ENCODE measurements at regions not wholly inside any gene's neighbourhood (a gene's known extent, or its start where the extent isn't known, plus 50 kb on each side); places are given as distances from the start of the nearest gene placed in this dataset.

DNA sequence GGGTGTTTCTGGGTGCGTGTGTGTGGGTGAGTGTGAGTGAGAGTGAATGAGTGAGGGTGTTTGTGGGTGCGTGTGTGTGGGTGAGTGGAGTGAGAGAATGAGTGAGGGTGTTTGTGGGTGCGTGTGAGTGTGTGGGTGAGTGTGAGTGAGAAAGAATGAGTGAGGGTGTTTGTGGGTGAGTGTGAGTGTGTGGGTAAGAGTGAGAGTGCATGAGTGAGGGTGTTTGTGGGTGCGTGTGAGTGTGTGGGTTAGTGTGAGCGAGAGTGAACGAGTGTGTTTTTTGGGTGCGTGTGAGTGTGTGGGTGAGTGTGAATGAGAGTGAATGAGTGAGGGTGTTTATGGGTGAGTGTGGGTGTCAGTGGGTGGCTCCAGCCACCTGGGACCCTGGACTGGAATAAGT lies 1676.1 kb upstream of the TENM3 start:
- DNase-seq (ENCODE audit: low read depth) = no peak

DNA sequence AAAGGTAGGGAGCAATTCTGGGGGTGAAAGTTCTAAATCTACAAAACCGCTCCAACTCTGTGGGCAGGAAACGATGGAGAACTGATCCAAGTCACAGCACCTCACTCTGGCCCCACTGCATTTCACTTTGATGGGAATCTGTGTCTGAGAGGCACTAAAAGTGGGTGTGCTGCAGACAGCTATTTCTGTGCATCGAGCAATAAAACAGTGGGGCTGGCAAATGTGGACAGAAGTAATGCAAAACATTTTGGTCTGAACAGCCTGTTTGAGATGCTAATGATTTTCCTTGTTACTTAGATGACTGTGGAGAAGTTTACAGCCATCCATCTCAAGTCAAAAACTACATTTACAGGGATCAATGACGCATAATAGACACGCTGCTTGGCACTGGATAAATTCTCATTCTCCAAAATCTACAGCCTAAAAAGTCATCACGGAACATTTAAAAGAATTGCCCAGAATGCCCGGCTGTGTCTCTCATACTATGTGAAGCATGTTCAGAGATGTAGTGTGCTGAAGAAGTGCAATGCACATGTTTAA lies 1671.6 kb upstream of the TENM3 start:
- DNase-seq (ENCODE audit: low read depth) = no peak

DNA sequence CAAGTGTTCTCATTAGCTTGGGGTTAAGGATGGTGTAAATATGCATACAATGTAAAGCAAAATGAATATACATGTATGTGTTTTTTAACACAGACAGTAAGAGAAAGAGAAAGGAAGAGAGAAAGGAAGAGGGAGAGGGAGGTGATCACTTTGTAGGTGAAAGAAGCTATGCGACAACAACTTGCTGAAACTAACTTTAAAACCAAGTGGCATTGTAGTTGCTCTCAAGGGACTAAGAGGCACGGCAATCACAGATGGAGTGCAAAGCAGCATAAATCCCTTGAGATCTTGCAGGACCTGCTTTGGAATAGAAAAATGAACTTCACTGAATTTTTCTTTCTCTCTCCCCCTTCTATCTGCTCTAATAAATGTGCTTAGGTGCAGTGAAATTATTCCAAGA lies 1665.0 kb upstream of the TENM3 start:
- no peak for DNase-seq (ENCODE audit: low read depth)

DNA sequence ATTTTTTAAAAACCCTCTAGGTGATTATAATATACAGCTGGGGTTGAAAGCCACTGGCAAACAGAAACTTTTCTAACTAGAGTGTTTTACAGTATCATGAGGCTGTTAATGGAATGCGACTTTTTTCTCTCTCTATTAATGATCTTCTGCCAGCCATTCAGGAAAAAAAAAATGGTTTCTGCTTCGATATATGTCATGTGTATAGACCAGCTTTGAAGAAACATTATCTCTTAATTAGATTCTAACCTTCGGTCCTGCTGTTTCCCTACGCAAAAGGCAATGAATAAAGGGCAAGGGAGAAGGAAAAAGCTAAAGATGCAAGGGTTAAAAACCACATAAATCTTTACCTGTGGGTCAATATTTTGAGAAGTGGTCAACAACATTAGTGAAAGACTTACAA lies 1662.1 kb upstream of the TENM3 start:
- DNase-seq (ENCODE audit: low read depth) = no peak

DNA sequence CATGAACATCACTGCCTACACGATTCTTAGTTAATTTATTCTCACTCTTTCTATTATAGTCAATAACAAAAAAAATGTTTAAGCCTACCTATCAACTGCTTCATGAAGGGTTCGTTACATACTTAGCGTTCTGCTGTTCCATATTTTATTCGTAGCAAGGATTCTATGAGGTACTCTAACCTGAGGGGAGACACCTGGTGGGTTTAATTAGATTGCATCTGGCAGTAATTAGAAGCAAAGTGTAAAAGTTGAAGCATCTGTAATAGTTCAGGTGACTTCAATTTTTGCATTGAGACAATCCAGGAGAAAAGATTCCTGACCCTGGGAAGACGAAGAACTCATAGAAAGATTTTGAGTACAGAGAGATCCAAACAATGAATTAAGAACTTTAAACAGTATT lies 1655.8 kb upstream of the TENM3 start:
- DNase-seq (ENCODE audit: low read depth) = no peak

DNA sequence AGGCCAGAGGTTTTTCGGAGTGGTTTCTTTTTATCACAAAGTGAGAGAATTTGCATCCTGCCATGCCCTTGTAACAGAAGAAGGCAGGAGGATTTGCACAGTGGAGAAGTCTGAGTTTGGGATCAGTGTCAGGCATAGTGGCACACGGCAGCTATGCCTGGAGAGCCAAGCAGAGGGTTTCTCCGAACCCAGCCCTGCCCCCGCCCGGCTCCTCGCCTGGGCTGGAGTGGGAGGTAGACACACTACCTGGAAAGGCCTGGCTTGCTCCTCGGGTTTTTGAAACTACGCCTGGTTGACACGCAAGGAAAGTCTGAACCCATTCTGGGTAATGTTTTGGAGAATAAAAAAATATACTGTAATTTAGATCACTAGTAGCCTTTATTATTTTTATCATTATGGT lies 1653.6 kb upstream of the TENM3 start:
- no peak for DNase-seq (ENCODE audit: low read depth)

DNA sequence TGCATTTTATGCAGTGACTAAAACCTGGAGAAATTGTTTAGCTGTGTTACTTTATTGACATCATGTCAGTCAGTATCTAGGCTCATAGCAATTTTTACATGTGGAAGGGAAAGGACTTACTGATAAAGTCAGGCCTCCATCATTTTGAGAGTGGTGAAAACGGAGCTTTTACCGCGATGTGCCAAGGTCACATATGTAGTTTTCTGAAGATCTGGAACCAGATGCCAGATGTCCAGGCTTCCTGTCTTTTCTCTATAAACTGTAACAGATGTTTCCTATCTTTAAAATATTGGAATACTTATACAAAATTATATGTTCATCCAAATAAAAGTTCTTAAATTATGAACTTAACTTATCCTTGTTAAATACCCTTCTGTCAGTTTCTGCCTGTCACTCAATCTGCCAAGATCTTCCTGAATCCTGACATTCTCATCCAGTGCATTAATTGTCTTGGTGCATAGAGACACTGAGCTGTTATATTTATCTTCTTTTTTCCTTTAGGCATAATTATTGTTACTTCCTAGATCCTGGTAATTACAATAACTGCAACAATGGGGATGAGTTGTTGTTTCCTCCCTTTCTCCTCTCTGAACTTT lies 1646.2 kb upstream of the TENM3 start:
- no peak for DNase-seq (ENCODE audit: low read depth)

DNA sequence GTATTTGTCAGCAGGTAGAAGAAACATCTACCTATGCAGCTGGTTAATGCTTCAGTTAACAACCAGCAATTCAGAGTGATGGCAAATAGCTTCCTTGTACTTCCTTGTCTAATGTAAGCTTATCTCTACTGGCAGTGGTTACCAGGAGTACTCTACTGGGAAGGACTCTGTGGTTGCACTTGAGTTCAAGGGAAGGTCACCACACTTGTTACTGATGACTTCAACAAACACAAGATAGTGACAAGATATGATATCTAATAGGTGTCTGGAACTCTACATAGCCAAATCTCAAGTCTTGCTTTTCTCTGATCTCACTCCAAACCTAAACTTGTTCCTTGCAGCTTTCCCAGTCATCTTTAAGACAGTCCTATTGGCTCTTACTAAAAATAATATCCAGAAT lies 1644.9 kb upstream of the TENM3 start:
- no peak for DNase-seq (ENCODE audit: low read depth)

DNA sequence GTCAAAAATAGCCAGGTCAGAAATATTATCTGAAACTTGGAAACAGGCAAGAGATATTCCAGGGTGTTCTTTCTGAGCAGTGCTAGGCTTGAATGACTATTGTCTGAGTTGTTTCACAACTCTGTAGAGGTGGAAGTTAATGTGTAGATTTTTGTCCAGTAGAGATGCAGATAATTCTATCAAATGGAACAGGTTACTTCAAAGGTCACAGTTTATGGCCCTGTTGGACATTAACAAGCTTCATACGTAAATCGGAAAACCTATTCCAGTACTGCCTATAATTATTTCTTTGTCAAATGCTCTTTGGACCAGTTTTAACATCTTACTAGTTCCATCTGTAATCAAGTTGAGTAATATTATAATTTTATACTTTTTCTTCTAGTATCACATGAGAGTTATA lies 1639.4 kb upstream of the TENM3 start:
- no peak for DNase-seq (ENCODE audit: low read depth)

DNA sequence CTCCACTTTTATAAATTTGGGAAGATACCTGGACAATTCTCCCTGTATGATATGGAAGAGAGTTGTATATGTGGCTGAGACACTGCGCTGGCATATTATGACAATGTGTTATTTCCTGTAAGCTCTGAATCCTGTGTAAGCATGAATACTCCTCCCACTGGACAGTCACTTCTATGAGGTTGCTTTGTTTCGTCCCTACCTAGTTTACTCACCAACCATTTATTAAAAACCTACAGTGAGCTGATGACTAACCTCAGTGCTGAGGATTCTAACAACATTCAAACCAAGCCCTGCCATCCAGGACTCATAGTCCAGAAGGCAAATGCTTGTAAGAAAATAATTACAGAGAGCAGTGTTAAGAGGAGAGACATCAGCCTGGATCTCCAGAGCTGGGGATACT lies 1632.9 kb upstream of the TENM3 start:
- no peak for DNase-seq (ENCODE audit: low read depth)

DNA sequence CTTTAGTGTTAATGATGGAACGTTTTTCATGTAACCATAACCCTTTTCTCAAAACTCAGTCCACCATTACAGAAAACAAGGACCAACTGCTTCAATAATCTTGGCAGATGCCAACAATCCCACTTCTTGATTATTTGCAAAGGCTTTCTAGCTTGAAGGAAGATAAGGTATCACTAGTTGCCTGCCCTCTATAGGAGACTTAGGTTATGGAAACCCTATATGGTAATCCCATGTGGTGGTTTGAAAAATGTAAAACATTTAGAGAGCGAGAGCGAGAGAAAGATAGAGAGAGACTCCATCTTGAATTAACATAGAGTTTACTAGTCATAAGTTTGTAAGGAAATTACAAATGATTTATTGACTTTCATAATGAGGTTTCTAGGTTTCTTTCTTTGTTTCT lies 1627.5 kb upstream of the TENM3 start:
- no peak for DNase-seq (ENCODE audit: low read depth)

DNA sequence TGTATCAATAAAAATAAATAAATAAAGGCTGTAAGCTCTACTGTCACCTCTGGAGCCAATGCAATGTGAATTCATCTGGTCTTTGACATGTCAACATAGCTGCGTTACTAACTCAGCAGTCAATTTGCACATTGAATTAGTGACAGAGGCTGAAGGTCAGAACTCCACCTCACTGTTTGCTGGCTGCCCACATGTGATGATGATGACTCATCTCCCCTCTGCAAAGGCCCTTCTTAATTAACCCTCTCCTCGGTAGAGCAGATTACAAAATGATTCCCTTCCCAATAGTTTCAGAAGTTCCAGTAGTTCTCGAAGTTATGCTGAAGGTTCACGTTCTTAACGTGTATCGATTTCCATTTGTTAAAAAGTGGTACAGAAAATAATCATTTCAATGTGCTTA lies 1626.0 kb upstream of the TENM3 start:
- no peak for DNase-seq (ENCODE audit: low read depth)

DNA sequence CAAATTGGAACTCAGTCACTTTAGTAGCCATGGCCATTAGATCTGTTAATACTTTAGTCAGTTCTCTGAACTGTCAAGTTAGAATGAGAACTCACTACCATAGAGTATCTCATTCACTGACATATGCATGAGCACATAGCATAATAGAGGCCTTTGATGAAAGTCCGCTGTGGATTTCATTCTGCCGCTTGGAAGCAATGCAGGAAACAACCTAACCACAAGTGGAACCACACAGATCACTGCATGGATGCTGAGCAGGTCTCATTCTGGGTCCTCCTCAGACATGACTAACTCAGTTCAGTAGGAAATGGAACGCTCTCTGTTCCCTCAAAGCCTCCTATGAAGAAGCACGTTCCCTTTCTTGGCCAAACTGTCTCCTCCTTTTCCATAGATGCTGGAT lies 1624.8 kb upstream of the TENM3 start:
- no peak for DNase-seq (ENCODE audit: low read depth)

DNA sequence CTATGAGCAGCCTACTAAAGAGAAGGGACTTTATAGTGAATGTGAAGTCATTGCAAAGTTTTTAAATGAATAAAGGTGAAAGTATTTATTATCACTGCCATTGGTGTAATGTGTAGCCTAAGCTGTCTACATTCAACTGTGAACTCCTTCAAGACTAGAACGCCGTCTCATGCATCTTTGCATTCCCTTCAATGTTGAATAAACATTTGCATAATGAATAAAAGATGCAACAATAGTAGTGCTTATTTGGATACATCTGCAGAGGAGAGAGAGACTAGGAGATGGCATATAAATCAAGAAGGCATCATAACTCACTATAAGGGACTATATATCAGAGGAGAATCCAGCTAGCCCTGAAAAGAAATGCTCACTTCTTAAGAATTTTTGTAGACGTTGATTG lies 1623.8 kb upstream of the TENM3 start:
- DNase-seq (ENCODE audit: low read depth) = no peak

DNA sequence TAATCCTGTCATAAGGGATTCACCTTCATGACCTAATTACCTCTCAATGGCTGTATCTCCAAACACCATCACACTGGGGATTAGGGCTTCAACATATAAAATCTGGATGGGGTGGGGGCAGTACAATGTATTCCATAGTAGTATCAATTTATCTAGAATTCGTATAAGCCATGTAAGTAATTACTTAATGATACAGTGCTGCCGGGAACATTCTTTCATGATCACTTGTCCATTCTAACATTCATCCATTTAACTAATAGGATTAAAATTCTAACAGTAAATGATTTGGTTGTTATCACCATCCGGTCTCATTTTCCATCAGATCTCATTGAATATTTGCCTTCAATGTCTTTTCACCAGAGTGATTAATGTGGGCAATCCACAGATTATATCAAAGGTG lies 1620.9 kb upstream of the TENM3 start:
- DNase-seq (ENCODE audit: low read depth) = no peak

DNA sequence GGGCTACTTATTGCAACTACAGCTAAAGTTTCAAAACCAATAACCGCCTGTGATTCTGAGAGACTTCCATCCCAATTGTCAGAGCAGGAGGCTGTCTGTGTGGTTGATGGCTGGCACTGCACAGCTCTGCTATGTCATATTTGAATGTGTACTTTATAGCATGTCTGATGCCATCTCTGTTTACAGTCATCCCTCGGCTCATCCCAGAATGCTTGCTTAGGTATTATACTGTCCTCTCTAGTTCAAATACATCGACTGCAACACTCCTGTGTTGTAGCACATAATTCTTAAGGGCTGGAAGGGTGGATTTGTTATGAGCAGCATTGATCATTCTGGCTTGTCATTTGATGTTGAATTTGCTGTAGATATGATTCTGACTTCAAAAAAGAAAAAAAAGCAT lies 1617.5 kb upstream of the TENM3 start:
- DNase-seq (ENCODE audit: low read depth) = no peak

DNA sequence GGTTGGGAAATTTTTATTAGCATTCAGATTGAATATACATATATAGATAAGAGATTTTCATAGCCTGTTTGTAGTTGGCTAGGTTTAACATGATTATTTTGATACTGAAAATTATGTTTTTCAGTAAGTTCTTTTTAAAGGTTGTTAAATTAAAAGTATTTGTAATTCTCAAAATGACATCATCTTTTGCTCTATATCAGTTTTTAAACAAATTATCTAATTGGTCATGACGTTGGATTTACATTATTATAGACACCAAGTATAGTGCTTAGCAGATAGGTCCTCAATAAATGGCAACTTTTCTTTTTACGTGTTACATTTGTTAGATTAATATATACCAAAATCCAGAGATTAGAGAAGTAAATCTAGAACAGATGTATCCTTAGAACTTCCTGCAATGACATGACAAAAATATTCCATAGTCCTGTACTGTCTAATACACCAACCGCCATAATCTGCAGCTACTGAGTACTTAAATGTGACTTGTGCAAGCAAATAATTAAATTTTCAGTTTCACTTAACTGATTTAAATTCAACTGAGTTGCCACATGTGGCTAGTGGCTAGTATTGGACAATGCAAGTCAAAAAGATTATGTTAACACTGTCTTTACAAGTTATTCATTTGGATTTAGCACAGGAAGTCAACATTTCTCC lies 1613.1 kb upstream of the TENM3 start:
- no peak for DNase-seq (ENCODE audit: low read depth)

DNA sequence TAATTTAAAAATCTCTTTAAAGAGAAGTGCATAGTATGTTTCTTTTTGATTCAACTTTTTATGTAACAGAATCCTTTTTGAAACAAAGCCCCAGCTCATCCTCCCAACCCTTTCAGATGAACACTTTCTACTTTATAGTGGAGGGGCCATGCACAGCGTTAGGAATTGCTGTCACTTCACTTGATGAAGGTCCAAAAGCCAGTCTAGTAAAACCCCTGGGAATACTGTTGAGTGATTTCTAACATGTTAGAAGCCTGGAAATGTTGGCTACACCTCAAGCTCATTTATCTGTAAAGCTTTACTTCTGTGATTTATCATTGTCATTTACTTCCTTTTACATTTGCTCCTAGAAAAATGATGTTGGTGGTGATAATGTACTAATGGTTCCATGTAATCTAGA lies 1608.9 kb upstream of the TENM3 start:
- DNase-seq (ENCODE audit: low read depth) = no peak

DNA sequence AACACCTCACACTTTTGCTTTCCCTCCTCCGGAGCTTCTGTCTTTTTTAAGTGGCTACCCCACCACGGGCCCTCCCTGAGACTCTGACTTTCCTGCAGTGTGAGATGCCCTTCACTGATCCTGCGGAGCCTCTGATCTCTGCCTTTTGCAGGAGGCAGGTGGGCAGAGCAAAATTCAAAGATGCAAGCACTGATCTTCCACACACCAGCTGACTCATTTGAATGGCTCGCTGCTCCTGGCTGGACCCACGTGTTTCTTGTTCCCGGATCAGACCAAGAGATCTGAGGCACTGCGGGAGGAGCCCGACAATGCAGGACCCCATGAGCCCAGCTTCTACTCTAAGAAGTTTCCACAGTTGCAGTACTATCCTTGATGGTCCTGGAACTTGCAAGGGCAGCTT lies 1607.9 kb upstream of the TENM3 start:
- DNase-seq (ENCODE audit: low read depth) = no peak

DNA sequence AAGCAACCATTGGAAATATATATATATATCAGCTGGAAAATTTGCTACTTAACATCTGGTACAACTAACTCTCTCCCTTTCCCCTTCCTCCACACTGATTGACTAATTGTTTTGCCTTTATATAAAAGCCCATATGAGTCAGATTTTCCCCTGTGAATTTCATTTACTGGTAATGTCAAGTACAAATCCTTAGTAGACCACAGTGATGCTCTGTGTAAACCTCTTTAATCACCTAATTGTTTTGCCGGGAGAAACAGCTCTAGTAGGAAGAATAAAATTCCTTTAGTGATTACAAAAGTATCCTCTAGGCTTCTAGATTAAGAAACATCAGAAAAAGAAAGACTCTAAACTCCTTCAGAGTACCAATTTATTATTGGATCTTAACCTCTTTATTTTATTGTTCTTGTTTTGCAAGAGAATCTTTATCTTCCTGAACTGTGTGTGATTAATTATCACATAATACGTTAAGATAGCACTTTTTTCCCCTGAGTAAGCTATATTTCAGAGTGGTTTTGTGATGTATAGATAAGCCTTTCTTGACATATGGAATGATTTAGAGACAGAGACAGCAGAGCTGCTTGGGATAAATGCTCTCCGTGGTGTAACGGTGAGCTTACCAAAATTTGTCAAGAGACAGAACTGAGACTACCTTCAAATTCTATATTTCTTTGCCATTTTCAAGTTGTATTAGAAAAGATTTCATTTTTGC lies 1606.4 kb upstream of the TENM3 start:
- DNase-seq (ENCODE audit: low read depth) = no peak

DNA sequence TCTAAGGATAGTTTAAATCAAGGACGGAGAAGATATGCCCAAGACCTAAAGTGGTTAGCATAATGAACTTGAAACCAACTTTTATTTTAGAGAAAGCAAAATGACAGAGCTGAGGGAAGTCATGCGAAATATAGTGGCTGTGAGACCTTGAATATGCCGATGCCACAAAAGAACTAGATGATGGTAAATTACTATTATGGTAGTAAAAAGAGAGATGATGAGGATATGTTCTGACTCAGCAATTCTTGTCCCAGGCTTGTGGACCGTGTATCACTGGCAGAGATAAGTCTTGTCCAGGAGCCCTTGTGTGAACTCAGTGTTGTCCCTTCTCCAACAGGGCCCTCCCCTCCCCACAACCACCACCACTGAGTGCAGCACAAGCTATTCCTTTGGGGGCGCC lies 1605.6 kb upstream of the TENM3 start:
- DNase-seq (ENCODE audit: low read depth) = no peak

DNA sequence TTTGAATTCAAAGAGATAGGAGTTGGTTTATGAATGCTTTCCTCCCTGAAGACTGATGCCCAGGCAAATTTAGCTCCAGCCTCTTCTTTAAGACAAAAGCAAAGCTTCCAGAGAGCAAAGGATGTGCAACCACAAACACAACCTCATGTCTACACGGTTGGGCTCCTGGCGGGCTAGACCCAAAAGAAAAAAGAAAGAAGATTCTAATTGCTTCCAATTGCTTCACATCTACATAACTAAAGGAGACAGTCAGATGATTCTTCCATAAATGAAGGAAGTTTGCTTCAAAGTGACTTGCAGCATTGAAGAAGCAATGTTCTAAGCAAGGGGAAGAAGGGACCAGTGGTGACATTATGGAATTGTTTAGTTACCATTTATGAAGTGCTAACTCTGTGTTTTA lies 1603.0 kb upstream of the TENM3 start:
- DNase-seq (ENCODE audit: low read depth) = no peak

DNA sequence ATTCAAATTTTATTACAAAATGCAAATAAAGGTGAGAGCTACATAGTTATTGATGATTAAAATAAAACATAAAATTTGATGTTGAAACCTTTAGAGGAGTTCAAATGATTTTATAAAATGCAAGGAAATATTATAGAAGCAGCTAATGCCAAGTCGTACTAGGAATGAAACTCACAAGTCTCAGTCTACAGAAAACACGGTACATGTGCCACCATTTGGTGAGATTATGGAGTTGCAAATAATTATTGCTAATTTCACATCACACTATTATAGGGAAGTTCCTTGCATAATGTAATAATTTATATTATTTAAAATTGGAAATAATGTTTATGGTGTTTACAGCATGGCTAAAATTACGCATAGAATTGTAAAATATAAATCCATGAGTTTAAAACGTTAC lies 1601.7 kb upstream of the TENM3 start:
- no peak for DNase-seq (ENCODE audit: low read depth)

DNA sequence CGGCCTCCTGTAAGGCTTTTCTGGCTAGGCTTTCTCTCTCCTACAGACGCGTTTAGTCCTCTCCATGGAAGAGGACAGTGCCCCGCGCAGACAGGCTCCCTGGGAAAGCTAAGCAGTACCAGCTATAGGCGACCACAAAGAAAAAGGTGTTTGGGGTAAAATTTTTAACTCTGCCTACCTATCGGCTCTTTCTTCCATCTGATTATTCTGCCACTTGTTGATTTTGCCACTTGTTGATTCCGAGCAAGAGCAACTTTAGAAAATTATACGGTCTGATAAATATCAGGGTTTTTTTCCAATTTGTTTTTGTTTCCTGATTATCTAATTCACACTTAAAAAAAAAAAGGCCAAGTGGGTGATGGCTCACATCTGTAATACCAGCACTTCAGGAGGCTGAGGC lies 1600.5 kb upstream of the TENM3 start:
- no peak for DNase-seq (ENCODE audit: low read depth)
